SIG-M5 (cell line): ENCODE measurements at regions not wholly inside any gene's neighbourhood (a gene's known extent, or its start where the extent isn't known, plus 50 kb on each side); places are given as distances from the start of the nearest gene placed in this dataset.

ENCODE experiments used
- DNase-seq: peaks from one replicate; lab custom pipeline; 2025; lab: John Stamatoyannopoulos, UW

GRCh38 chr16:88319116-88319965, 63.4 kb upstream of the ZNF469 start:
- no peak for DNase-seq

GRCh38 chr16:88320947-88321634, 61.7 kb upstream of the ZNF469 start:
- DNase-seq, result no peak

- DNase-seq, result no peak
These were observed 60.9 kb upstream of the ZNF469 start for GRCh38 chr16:88321635-88322499.

GRCh38 chr16:88322500-88322970, 60.2 kb upstream of the ZNF469 start:
- DNase-seq, result no peak

GRCh38 chr16:88323041-88323440, 59.7 kb upstream of the ZNF469 start:
- no peak for DNase-seq

- DNase-seq, result no peak
These were observed 59.0 kb upstream of the ZNF469 start for GRCh38 chr16:88323546-88324330.

GRCh38 chr16:88325087-88325750, 57.5 kb upstream of the ZNF469 start:
- DNase-seq, result no peak

GRCh38 chr16:88325976-88326375, 56.8 kb upstream of the ZNF469 start:
- DNase-seq, result no peak

GRCh38 chr16:88326611-88327485, 55.9 kb upstream of the ZNF469 start:
- DNase-seq, result no peak

GRCh38 chr16:88327561-88328312, 55.0 kb upstream of the ZNF469 start:
- DNase-seq, result no peak

GRCh38 chr16:88328313-88328980, 54.3 kb upstream of the ZNF469 start:
- DNase-seq, result no peak

GRCh38 chr16:88329726-88330700, 52.7 kb upstream of the ZNF469 start:
- no peak for DNase-seq

GRCh38 chr16:88330971-88331890, 51.5 kb upstream of the ZNF469 start:
- DNase-seq, result no peak

- no peak for DNase-seq
These were observed 50.5 kb upstream of the ZNF469 start for GRCh38 chr16:88331989-88332920.
